Loucy (cell line): ENCODE measurements at regions not wholly inside any gene's neighbourhood (a gene's known extent, or its start where the extent isn't known, plus 50 kb on each side); places are given as distances from the start of the nearest gene placed in this dataset.

ENCODE experiments used
- EZH2phosphoT487 ChIP-seq: fragments of 200-600 bp; IDR thresholded peaks from 2 replicates; pipeline ENCODE4 v1.6.1; 2018; ENCODE audit warnings: antibody characterized with exemption, mild to moderate bottlenecking, moderate library complexity, borderline replicate concordance
- TF ChIP-seq, protein P1 (sequence below): fragments of 200-600 bp; sonication (generic); conservative IDR thresholded peaks from 2 replicates; pipeline ENCODE4 v1.5.1; 2014; ENCODE audit warnings: mild to moderate bottlenecking, antibody characterized with exemption, low read length

DNA sequence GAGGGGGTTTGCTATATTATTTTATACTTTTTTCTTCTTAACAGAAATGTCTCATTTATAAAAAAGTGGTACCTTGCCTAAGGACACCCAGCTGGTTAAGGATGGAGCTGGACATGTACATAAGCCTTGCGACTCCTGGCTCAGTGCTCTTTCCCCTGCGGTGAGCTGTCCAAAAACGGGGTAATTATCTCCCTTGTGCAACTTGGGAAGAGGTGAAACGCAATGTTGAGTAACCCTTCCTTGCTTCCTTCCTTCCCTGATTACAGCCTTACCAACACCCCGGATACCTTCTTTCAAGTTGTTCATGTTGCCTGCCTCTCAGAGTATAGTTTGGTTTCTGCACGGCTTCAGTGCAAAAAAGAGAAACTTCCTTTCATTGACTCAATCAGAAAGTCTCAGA, 94.1 kb upstream of the XYLT1 start:
- no peak for TF ChIP-seq EZH2phosphoT487
- TF ChIP-seq, protein P1, sequence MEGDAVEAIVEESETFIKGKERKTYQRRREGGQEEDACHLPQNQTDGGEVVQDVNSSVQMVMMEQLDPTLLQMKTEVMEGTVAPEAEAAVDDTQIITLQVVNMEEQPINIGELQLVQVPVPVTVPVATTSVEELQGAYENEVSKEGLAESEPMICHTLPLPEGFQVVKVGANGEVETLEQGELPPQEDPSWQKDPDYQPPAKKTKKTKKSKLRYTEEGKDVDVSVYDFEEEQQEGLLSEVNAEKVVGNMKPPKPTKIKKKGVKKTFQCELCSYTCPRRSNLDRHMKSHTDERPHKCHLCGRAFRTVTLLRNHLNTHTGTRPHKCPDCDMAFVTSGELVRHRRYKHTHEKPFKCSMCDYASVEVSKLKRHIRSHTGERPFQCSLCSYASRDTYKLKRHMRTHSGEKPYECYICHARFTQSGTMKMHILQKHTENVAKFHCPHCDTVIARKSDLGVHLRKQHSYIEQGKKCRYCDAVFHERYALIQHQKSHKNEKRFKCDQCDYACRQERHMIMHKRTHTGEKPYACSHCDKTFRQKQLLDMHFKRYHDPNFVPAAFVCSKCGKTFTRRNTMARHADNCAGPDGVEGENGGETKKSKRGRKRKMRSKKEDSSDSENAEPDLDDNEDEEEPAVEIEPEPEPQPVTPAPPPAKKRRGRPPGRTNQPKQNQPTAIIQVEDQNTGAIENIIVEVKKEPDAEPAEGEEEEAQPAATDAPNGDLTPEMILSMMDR: no peak
